ENCODE measurements at regions not wholly inside any gene's neighbourhood (a gene's known extent, or its start where the extent isn't known, plus 50 kb on each side); places are given as distances from the start of the nearest gene placed in this dataset.
"Not testable (repeated sequence)": the region's sequence is repeated elsewhere in the genome, so short reads cannot be mapped to it uniquely, and the experiment has no call there.

DNA sequence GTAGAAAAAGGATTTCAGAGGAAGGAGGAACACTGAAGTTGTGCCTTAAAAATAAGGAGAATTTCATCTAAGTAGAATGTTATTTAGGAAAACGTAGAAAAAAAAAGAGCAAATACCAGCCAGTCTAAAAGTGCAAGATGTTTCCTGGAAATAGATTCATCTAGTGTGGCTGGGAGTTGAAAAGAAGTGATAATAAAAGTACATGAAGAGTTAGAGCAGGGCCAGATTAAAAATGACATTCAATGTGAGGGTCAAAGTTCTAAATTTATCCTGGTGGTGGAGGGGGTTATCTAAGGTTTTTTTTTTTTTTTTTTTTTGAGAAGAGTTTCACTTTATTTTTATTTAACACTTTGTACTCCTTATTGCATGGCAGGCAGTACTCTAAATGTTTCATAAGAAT lies 289.3 kb downstream of the MDFIC start:
- no peaks in the 10 kb centered on the region for H3K27me3 Mint-ChIP-seq (ENCODE audit: low read depth, poor library complexity)
- no peak overlapping the region for H3K27ac Mint-ChIP-seq
- peaks cover 7% of the 10 kb centered on the region for H3K36me3 Mint-ChIP-seq (ENCODE audit: low read depth)
- H3K4me3 Mint-ChIP-seq: no peak overlapping the region
- no peaks in the 10 kb centered on the region for H3K4me1 Mint-ChIP-seq
- H3K9me3 Mint-ChIP-seq: peaks cover 9% of the 10 kb centered on the region
- no peak for DNase-seq
- TF ChIP-seq, protein P1, sequence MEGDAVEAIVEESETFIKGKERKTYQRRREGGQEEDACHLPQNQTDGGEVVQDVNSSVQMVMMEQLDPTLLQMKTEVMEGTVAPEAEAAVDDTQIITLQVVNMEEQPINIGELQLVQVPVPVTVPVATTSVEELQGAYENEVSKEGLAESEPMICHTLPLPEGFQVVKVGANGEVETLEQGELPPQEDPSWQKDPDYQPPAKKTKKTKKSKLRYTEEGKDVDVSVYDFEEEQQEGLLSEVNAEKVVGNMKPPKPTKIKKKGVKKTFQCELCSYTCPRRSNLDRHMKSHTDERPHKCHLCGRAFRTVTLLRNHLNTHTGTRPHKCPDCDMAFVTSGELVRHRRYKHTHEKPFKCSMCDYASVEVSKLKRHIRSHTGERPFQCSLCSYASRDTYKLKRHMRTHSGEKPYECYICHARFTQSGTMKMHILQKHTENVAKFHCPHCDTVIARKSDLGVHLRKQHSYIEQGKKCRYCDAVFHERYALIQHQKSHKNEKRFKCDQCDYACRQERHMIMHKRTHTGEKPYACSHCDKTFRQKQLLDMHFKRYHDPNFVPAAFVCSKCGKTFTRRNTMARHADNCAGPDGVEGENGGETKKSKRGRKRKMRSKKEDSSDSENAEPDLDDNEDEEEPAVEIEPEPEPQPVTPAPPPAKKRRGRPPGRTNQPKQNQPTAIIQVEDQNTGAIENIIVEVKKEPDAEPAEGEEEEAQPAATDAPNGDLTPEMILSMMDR (IDR thresholded peaks at IDR 0.05): no peak

DNA sequence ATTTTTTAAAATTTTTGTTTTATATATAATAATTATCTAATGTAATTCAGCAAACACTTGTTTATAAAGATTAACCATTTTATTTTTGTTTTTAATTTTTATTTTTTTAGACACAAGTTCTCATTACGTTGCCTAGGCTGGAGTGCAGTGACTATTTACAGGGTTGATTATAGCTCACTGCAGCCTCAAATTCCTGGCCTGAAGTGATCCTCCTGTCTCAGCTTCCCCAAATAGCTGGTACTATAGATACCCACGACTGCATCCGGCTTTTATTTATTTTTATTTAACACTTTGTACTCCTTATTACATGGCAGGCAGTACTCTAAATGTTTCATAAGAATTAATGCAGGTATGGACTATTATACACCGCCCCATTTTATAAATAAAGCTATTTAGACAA lies 288.7 kb downstream of the MDFIC start:
- Mint-ChIP-seq H3K27ac (no peak overlapping the region), H3K27me3 (ENCODE audit: low read depth, poor library complexity) (no peaks in the 10 kb centered on the region), H3K4me1 (no peaks in the 10 kb centered on the region), H3K9me3 (peaks cover 15% of the 10 kb centered on the region), H3K4me3 (no peak overlapping the region), H3K36me3 (ENCODE audit: low read depth) (peaks cover 7% of the 10 kb centered on the region)
- no peak for DNase-seq
- TF ChIP-seq, protein P1 (IDR thresholded peaks at IDR 0.05): no peak

GRCh38 chr7:115208710-115209560 lies 287.0 kb downstream of the MDFIC start:
- Mint-ChIP-seq H3K4me3 (no peak overlapping the region), H3K27ac (no peak overlapping the region), H3K9me3 (peaks cover 26% of the 10 kb centered on the region), H3K36me3 (ENCODE audit: low read depth) (peaks cover 7% of the 10 kb centered on the region), H3K27me3 (ENCODE audit: low read depth, poor library complexity) (no peaks in the 10 kb centered on the region), H3K4me1 (no peaks in the 10 kb centered on the region)
- DNase-seq: no peak
- TF ChIP-seq, protein P1 (IDR thresholded peaks at IDR 0.05): no peak

- not testable (repeated sequence) for H3K4me1 Mint-ChIP-seq; H3K4me3 Mint-ChIP-seq; H3K27me3 Mint-ChIP-seq (ENCODE audit: low read depth, poor library complexity); DNase-seq; H3K27ac Mint-ChIP-seq; H3K36me3 Mint-ChIP-seq (ENCODE audit: low read depth)
- H3K9me3 Mint-ChIP-seq: peaks cover 26% of the 10 kb centered on the region
Measured at GRCh38 chr7:115206374-115206773, 284.5 kb downstream of the MDFIC start.

GRCh38 chr7:115198143-115198542 lies 276.2 kb downstream of the MDFIC start:
- no peaks in the 10 kb centered on the region for H3K9me3 Mint-ChIP-seq
- H3K27me3 Mint-ChIP-seq (ENCODE audit: low read depth, poor library complexity): peaks cover 3% of the 10 kb centered on the region
- H3K27ac Mint-ChIP-seq: no peak overlapping the region
- H3K36me3 Mint-ChIP-seq (ENCODE audit: low read depth): no peaks in the 10 kb centered on the region
- no peak for DNase-seq
- H3K4me3 Mint-ChIP-seq: no peak overlapping the region
- H3K4me1 Mint-ChIP-seq: no peaks in the 10 kb centered on the region
- TF ChIP-seq, protein P1 (IDR thresholded peaks at IDR 0.05): no peak

GRCh38 chr7:115195208-115195607 lies 273.3 kb downstream of the MDFIC start:
- no peaks in the 10 kb centered on the region for H3K9me3 Mint-ChIP-seq
- TF ChIP-seq, protein P1 (IDR thresholded peaks at IDR 0.05): no peak
- DNase-seq: no peak
- H3K27me3 Mint-ChIP-seq (ENCODE audit: low read depth, poor library complexity): no peaks in the 10 kb centered on the region
- no peak overlapping the region for H3K4me3 Mint-ChIP-seq
- no peak overlapping the region for H3K27ac Mint-ChIP-seq
- no peaks in the 10 kb centered on the region for H3K36me3 Mint-ChIP-seq (ENCODE audit: low read depth)
- H3K4me1 Mint-ChIP-seq: no peaks in the 10 kb centered on the region

All from nephron progenitor cell (in vitro differentiated cells).